ENCODE measurements at regions not wholly inside any gene's neighbourhood (a gene's known extent, or its start where the extent isn't known, plus 50 kb on each side); places are given as distances from the start of the nearest gene placed in this dataset.

GRCh38 chr11:87897921-87898320, 277.3 kb downstream of the RAB38 start:
- Histone ChIP-seq H3K27ac (ENCODE audit: low read depth) (no peak overlapping the region), H3K9me2 (ENCODE audit: insufficient read depth) (no peaks in the 10 kb centered on the region), H3K4me3 (no peak overlapping the region), H3K4me2 (no peak overlapping the region), H2AFZ (no peak overlapping the region), H3K4me1 (ENCODE audit: insufficient read depth) (peaks cover 6% of the 10 kb centered on the region; the same call in 1 of the 2 replicates), H3K36me3 (ENCODE audit: insufficient read depth) (no peaks in the 10 kb centered on the region), H3K79me2 (replicated peaks; ENCODE audit: insufficient read depth) (no peaks in the 10 kb centered on the region), H3F3A (replicated peaks; ENCODE audit: low read depth) (no peaks in the 10 kb centered on the region), H4K20me1 (replicated peaks; ENCODE audit: insufficient read depth) (no peaks in the 10 kb centered on the region), H3K27me3 (ENCODE audit: insufficient read depth) (no peaks in the 10 kb centered on the region)
- H3K36me3 Mint-ChIP-seq (ENCODE audit: low read depth) = no peaks in the 10 kb centered on the region
- no peaks in the 10 kb centered on the region for H3K27me3 Mint-ChIP-seq (ENCODE audit: insufficient read depth, low read depth, poor library complexity)
- TF ChIP-seq EZH2phosphoT487 (IDR thresholded peaks at IDR 0.05; ENCODE audit: unreplicated experiment) (no peak), NANOG (IDR thresholded peaks at IDR 0.05; ENCODE audit: borderline replicate concordance) (no peak), CREB1 (CRISPR knock-in tag; IDR thresholded peaks at IDR 0.05; ENCODE audit: low read depth) (no peak), POLR2AphosphoS5 (IDR thresholded peaks at IDR 0.05; ENCODE audit: low read depth) (no peak), CTCF (conservative IDR thresholded peaks at IDR 0.05; ENCODE audit: low read depth in 2 of 2) (no peak), STAT1 (IDR thresholded peaks at IDR 0.05; ENCODE audit: unreplicated experiment) (no peak), REST (IDR thresholded peaks at IDR 0.05; ENCODE audit: unreplicated experiment) (no peak), ZNF114 (CRISPR knock-in tag; IDR thresholded peaks at IDR 0.05) (no peak), EZH2 (IDR thresholded peaks at IDR 0.05; ENCODE audit: low read depth, unreplicated experiment) (no peak), ZNF331 (CRISPR knock-in tag; IDR thresholded peaks at IDR 0.05; ENCODE audit: low read depth) (no peak), JUNB (IDR thresholded peaks at IDR 0.05; ENCODE audit: unreplicated experiment) (no peak)
- TF ChIP-seq, protein P1, sequence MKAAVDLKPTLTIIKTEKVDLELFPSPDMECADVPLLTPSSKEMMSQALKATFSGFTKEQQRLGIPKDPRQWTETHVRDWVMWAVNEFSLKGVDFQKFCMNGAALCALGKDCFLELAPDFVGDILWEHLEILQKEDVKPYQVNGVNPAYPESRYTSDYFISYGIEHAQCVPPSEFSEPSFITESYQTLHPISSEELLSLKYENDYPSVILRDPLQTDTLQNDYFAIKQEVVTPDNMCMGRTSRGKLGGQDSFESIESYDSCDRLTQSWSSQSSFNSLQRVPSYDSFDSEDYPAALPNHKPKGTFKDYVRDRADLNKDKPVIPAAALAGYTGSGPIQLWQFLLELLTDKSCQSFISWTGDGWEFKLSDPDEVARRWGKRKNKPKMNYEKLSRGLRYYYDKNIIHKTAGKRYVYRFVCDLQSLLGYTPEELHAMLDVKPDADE (IDR thresholded peaks at IDR 0.05) = no peak
- TF ChIP-seq, protein P2, sequence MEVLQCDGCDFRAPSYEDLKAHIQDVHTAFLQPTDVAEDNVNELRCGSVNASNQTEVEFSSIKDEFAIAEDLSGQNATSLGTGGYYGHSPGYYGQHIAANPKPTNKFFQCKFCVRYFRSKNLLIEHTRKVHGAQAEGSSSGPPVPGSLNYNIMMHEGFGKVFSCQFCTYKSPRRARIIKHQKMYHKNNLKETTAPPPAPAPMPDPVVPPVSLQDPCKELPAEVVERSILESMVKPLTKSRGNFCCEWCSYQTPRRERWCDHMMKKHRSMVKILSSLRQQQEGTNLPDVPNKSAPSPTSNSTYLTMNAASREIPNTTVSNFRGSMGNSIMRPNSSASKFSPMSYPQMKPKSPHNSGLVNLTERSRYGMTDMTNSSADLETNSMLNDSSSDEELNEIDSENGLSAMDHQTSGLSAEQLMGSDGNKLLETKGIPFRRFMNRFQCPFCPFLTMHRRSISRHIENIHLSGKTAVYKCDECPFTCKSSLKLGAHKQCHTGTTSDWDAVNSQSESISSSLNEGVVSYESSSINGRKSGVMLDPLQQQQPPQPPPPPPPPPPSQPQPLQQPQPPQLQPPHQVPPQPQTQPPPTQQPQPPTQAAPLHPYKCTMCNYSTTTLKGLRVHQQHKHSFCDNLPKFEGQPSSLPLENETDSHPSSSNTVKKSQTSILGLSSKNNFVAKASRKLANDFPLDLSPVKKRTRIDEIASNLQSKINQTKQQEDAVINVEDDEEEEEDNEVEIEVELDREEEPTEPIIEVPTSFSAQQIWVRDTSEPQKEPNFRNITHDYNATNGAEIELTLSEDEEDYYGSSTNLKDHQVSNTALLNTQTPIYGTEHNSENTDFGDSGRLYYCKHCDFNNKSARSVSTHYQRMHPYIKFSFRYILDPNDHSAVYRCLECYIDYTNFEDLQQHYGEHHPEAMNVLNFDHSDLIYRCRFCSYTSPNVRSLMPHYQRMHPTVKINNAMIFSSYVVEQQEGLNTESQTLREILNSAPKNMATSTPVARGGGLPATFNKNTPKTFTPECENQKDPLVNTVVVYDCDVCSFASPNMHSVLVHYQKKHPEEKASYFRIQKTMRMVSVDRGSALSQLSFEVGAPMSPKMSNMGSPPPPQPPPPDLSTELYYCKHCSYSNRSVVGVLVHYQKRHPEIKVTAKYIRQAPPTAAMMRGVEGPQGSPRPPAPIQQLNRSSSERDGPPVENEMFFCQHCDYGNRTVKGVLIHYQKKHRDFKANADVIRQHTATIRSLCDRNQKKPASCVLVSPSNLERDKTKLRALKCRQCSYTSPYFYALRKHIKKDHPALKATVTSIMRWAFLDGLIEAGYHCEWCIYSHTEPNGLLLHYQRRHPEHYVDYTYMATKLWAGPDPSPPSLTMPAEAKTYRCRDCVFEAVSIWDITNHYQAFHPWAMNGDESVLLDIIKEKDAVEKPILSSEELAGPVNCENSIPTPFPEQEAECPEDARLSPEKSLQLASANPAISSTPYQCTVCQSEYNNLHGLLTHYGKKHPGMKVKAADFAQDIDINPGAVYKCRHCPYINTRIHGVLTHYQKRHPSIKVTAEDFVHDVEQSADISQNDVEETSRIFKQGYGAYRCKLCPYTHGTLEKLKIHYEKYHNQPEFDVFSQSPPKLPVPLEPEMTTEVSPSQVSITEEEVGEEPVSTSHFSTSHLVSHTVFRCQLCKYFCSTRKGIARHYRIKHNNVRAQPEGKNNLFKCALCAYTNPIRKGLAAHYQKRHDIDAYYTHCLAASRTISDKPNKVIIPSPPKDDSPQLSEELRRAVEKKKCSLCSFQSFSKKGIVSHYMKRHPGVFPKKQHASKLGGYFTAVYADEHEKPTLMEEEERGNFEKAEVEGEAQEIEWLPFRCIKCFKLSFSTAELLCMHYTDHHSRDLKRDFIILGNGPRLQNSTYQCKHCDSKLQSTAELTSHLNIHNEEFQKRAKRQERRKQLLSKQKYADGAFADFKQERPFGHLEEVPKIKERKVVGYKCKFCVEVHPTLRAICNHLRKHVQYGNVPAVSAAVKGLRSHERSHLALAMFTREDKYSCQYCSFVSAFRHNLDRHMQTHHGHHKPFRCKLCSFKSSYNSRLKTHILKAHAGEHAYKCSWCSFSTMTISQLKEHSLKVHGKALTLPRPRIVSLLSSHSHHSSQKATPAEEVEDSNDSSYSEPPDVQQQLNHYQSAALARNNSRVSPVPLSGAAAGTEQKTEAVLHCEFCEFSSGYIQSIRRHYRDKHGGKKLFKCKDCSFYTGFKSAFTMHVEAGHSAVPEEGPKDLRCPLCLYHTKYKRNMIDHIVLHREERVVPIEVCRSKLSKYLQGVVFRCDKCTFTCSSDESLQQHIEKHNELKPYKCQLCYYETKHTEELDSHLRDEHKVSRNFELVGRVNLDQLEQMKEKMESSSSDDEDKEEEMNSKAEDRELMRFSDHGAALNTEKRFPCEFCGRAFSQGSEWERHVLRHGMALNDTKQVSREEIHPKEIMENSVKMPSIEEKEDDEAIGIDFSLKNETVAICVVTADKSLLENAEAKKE (CRISPR knock-in tag; IDR thresholded peaks at IDR 0.05) = no peak
- peaks cover 5% of the 10 kb centered on the region; the same call in 1 of the 3 replicates for H3K4me1 Mint-ChIP-seq
- no peak for DNase-seq (ENCODE audit: low spot score)
- no peaks in the 10 kb centered on the region for H3K9me3 Mint-ChIP-seq
- no peak for ATAC-seq
- no peak overlapping the region for H3K4me3 Mint-ChIP-seq
- H3K27ac Mint-ChIP-seq = no peak overlapping the region

All from GM23338 (cell line).